ENCODE measurements at regions not wholly inside any gene's neighbourhood (a gene's known extent, or its start where the extent isn't known, plus 50 kb on each side); places are given as distances from the start of the nearest gene placed in this dataset.
"Not testable (repeated sequence)": the region's sequence is repeated elsewhere in the genome, so short reads cannot be mapped to it uniquely, and the experiment has no call there.

DNA sequence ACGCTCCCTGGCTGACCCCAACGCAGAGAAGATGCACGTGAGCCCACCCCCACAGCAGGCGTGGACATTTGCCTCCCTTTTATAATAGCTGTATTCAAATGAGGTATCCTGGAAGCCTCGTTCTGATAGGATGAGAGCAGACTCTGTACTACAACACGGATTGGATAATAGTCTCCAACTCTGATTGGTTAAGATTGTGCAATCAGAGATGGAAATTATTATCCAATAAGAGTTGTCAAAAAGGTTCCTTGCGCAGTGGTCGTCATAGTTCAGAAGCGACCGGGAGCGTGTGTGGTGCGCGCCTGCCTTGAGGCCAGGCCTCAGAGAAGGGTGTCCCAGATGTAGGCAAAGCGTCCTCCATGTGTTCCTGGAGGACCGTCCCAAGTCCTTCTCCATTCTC lies 104.6 kb downstream of the USP22 start:
- no peak for DNase-seq (ENCODE audit: low spot score in 2 of 2, unreplicated experiment in 2 of 2)
- TF ChIP-seq, protein P1, sequence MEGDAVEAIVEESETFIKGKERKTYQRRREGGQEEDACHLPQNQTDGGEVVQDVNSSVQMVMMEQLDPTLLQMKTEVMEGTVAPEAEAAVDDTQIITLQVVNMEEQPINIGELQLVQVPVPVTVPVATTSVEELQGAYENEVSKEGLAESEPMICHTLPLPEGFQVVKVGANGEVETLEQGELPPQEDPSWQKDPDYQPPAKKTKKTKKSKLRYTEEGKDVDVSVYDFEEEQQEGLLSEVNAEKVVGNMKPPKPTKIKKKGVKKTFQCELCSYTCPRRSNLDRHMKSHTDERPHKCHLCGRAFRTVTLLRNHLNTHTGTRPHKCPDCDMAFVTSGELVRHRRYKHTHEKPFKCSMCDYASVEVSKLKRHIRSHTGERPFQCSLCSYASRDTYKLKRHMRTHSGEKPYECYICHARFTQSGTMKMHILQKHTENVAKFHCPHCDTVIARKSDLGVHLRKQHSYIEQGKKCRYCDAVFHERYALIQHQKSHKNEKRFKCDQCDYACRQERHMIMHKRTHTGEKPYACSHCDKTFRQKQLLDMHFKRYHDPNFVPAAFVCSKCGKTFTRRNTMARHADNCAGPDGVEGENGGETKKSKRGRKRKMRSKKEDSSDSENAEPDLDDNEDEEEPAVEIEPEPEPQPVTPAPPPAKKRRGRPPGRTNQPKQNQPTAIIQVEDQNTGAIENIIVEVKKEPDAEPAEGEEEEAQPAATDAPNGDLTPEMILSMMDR (IDR thresholded peaks at IDR 0.05; ENCODE audit: unreplicated experiment) = no peak
- Mint-ChIP-seq H3K27me3 (ENCODE audit: low read depth) (no peaks in the 10 kb centered on the region), H3K4me3 (no peak overlapping the region), H3K9me3 (no peaks in the 10 kb centered on the region), H3K36me3 (peaks cover 4% of the 10 kb centered on the region), H3K27ac (no peak overlapping the region), H3K4me1 (peaks cover 31% of the 10 kb centered on the region)

DNA sequence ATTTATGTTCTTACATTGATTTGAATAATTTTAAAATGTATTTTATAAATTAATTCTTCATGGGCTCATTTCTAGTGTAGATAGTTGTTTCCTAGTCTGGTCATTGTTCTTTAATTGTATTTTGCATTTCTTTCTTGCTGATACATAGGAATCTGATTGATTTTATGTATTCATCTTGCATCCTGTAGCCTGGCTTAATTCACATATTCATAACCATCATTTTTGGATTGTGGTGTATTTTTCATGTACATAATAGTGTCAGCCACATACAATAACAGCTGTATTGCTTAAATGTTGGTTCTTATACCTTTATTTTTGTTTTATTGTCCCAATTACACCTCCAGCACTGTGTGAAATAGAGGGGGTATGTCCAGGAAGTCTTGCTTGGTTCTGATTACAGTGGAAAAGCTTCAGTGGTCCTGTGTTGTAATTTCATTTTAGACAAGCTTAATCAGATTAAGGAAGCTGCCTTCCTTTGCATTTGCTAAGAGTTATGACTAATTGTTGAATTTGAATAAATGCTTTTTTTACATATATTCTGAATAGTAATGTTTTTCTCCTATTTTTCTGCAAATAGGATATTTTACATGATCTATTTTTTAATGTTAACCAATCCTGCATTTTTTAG lies 103.7 kb downstream of the USP22 start:
- TF ChIP-seq, protein P1 (IDR thresholded peaks at IDR 0.05; ENCODE audit: unreplicated experiment) = no peak
- Mint-ChIP-seq H3K36me3 (peaks cover 4% of the 10 kb centered on the region), H3K4me3 (no peak overlapping the region), H3K27me3 (ENCODE audit: low read depth) (no peaks in the 10 kb centered on the region), H3K4me1 (peaks cover 30% of the 10 kb centered on the region), H3K9me3 (no peaks in the 10 kb centered on the region), H3K27ac (peak overlapping the region; percentile 57)
- DNase-seq (ENCODE audit: low spot score in 2 of 2, unreplicated experiment in 2 of 2) = no peak

DNA sequence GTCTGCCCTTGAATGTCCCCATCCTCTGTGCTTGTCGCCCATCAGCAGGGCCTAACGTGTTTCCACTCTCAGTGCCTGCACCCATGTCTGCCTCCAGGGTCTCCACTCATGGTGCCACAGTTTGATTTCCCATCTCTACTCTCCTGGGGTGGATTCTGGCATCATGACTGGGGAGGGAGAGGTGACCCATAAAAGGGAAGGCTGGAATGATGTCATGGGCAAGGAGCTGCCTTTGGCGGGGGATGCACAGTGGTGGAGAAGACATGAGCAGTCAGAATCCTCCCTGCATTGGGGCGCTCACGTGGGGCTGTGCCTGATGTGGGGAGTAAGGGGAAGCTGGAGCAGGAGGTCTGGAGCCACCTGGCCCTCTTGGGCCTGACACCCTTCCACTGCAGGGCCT lies 100.9 kb downstream of the USP22 start:
- Mint-ChIP-seq H3K36me3 (peaks cover 15% of the 10 kb centered on the region), H3K27me3 (ENCODE audit: low read depth) (no peaks in the 10 kb centered on the region), H3K4me3 (no peak overlapping the region), H3K27ac (no peak overlapping the region), H3K4me1 (peaks cover 9% of the 10 kb centered on the region), H3K9me3 (peaks cover 6% of the 10 kb centered on the region)
- no peak for DNase-seq (ENCODE audit: low spot score in 2 of 2, unreplicated experiment in 2 of 2)
- TF ChIP-seq, protein P1 (IDR thresholded peaks at IDR 0.05; ENCODE audit: unreplicated experiment) = no peak

DNA sequence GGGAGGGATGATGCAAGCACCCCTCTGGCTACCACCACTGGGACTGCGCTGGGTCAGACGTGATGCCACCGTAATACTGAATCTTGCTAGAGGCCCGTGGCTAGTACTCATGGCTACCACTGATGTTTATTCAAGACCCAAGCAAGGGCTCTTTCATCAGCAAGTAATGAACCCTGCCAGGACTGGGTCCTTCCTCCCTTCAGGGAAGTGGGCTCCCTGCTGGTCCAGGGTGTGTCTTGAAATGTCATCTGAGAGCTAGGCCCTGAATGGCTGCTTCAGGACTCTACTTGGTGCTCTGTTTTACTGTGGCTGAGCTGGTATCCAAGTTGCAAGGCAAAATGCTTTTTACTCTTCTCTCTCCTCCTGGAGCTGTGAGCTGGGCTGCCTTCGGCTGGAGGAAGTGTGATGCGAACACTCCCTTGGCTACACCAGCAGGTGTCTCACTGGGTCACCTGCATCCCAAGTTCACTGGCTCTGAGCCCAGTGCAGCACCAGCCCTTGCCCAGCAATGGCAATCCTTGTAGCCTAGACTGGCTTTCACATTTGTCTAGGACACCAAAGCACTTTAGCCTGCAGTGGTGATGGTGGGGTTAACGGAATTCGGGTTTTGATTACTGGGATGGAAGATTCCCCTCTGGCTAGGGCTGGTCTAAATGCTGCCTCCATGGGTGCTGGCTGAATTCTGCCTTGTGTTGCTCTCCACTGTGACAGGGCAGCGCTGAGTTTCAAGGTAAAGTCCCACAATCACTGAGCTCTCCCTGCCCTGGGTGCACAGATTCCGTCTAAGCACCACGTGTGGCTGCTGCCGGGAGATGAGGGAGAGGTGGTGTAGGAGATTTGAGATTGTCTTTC lies 98.6 kb downstream of the USP22 start:
- Mint-ChIP-seq H3K4me3 (no peak overlapping the region), H3K36me3 (peaks cover 21% of the 10 kb centered on the region), H3K9me3 (peaks cover 7% of the 10 kb centered on the region), H3K4me1 (no peaks in the 10 kb centered on the region), H3K27ac (peak overlapping the region; percentile 72), H3K27me3 (ENCODE audit: low read depth) (no peaks in the 10 kb centered on the region)
- no peak for DNase-seq (ENCODE audit: low spot score in 2 of 2, unreplicated experiment in 2 of 2)
- TF ChIP-seq, protein P1 (IDR thresholded peaks at IDR 0.05; ENCODE audit: unreplicated experiment) = no peak

DNA sequence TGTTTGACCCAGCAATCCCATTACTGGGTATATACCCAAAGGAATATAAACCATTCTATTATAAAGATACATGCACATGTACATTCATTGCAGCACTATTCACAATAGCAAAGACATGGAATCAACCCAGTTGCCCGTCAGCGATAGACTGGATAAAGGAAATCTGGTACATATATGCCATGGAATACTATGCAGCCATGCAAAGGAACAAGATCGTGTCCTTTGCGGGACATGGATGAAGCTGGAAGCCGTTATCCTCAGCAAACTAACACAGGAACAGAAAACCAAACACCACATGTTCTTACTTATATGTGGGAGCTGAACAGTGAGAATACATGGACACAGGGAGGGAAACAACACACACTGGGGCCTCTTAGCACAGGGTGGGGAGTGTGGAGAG lies 95.1 kb downstream of the USP22 start:
- peaks cover 38% of the 10 kb centered on the region for H3K36me3 Mint-ChIP-seq
- DNase-seq (ENCODE audit: low spot score in 2 of 2, unreplicated experiment in 2 of 2); H3K27me3 Mint-ChIP-seq (ENCODE audit: low read depth); H3K27ac Mint-ChIP-seq; H3K4me1 Mint-ChIP-seq; H3K9me3 Mint-ChIP-seq; H3K4me3 Mint-ChIP-seq: not testable (repeated sequence)

Data from mesothelial cell of epicardium (in vitro differentiated cells).